OCI-LY1 (cell line): ENCODE measurements at regions not wholly inside any gene's neighbourhood (a gene's known extent, or its start where the extent isn't known, plus 50 kb on each side); places are given as distances from the start of the nearest gene placed in this dataset.

ENCODE experiments used
- H2AFZ ChIP-seq: fragments of 200-600 bp; sonication (generic), shearing (Covaris generic); 2 replicates; pipeline ENCODE4 v1.6.0; 2014; ENCODE audit warnings: antibody characterized with exemption, mild to moderate bottlenecking, low read length
- H3F3A ChIP-seq: fragments of 200-600 bp; sonication (generic), shearing (Covaris generic); 2 replicates; pipeline ENCODE4 v1.6.0; 2014; ENCODE audit warnings: mild to moderate bottlenecking, antibody characterized with exemption, low read length, moderate library complexity; ENCODE audit not compliant: insufficient read depth
- H3K27ac ChIP-seq: fragments of 200-600 bp; sonication (generic); 2 replicates; pipeline ENCODE4 v1.5.1; 2014; ENCODE audit warnings: low read length, mixed run types, mild to moderate bottlenecking, low read depth; ENCODE audit not compliant: poor library complexity, severe bottlenecking
- H3K27me3 ChIP-seq: fragments of 200-600 bp; sonication (generic); 2 replicates; pipeline ENCODE4 v1.6.0; 2014; ENCODE audit warnings: antibody characterized with exemption, mild to moderate bottlenecking, low read length, moderate library complexity; ENCODE audit not compliant: insufficient read depth
- H3K36me3 ChIP-seq: fragments of 200-600 bp; sonication (generic); 2 replicates; pipeline ENCODE4 v1.6.1; 2014; ENCODE audit warnings: mild to moderate bottlenecking, antibody characterized with exemption, low read length, moderate library complexity, mixed read lengths; ENCODE audit not compliant: insufficient read depth
- H3K4me1 ChIP-seq: fragments of 200-600 bp; sonication (generic); 2 replicates; pipeline ENCODE4 v1.5.1; 2014; ENCODE audit warnings: mild to moderate bottlenecking, low read length, moderate library complexity; ENCODE audit not compliant: insufficient read depth, severe bottlenecking
- H3K4me2 ChIP-seq: fragments of 200-600 bp; sonication (generic), shearing (Covaris generic); 2 replicates; pipeline ENCODE4 v1.6.1; 2014; ENCODE audit warnings: low read length
- H3K4me3 ChIP-seq: fragments of 200-600 bp; sonication (generic); 2 replicates; pipeline ENCODE4 v1.5.1; 2014; ENCODE audit warnings: low read length, low read depth, mild to moderate bottlenecking, mixed read lengths; ENCODE audit not compliant: poor library complexity, severe bottlenecking
- H3K79me2 ChIP-seq: fragments of 200-600 bp; shearing (Covaris generic); 2 replicates; pipeline ENCODE4 v1.6.1; 2016; ENCODE audit warnings: mixed run types, low read length, mixed read lengths; ENCODE audit not compliant: insufficient read depth
- H3K9ac ChIP-seq: fragments of 200-600 bp; sonication (generic), shearing (Covaris generic); 2 replicates; pipeline ENCODE4 v1.6.1; 2014; ENCODE audit warnings: mild to moderate bottlenecking, low read length, mixed read lengths
- H3K9me2 ChIP-seq: fragments of 200-600 bp; sonication (generic), shearing (Covaris generic); 2 replicates; pipeline ENCODE4 v1.6.1; 2014; ENCODE audit warnings: low read depth, mild to moderate bottlenecking, low read length, mixed read lengths
- H3K9me3 ChIP-seq: fragments of 200-600 bp; shearing (Covaris generic); 2 replicates; pipeline ENCODE4 v1.6.1; 2014; ENCODE audit warnings: low read length, mixed read lengths
- H4K20me1 ChIP-seq: fragments of 200-600 bp; sonication (generic), shearing (Covaris generic); 2 replicates; pipeline ENCODE4 v1.6.0; 2016; ENCODE audit warnings: mild to moderate bottlenecking, low read length; ENCODE audit not compliant: insufficient read depth
- CTCF ChIP-seq: fragments of 200-600 bp; sonication (generic), shearing (Covaris generic); IDR thresholded peaks from 2 replicates; pipeline ENCODE4 v1.5.1; 2017; ENCODE audit warnings: mild to moderate bottlenecking, antibody characterized with exemption, low read length, moderate library complexity, mixed read lengths
- EZH2 ChIP-seq: fragments of 200-600 bp; sonication (generic), shearing (Covaris generic); IDR thresholded peaks from 2 replicates; pipeline ENCODE4 v1.8.0; 2017; ENCODE audit warnings: borderline replicate concordance, mixed run types, mild to moderate bottlenecking, antibody characterized with exemption, low read length, moderate library complexity, mixed read lengths

GRCh38 chr6:51289041-51289440 lies 470.4 kb downstream of the TFAP2B start:
- no peaks in the 10 kb centered on the region for H3K9me2 ChIP-seq
- no peaks in the 10 kb centered on the region for H3K27me3 ChIP-seq
- no peaks in the 10 kb centered on the region for H3K4me1 ChIP-seq
- H4K20me1 ChIP-seq, result no peaks in the 10 kb centered on the region
- H3K9me3 ChIP-seq, result no peaks in the 10 kb centered on the region
- TF ChIP-seq EZH2 (no peak), CTCF (no peak)
- H3K79me2 ChIP-seq, result no peaks in the 10 kb centered on the region
- H3K4me3 ChIP-seq, result no peak overlapping the region
- H3F3A ChIP-seq, result no peaks in the 10 kb centered on the region
- no peak overlapping the region for H3K9ac ChIP-seq
- H3K4me2 ChIP-seq, result no peak overlapping the region
- H3K27ac ChIP-seq, result no peak overlapping the region
- no peaks in the 10 kb centered on the region for H3K36me3 ChIP-seq
- H2AFZ ChIP-seq, result no peak overlapping the region

GRCh38 chr6:51292659-51293058 lies 474.0 kb downstream of the TFAP2B start:
- no peaks in the 10 kb centered on the region for H3F3A ChIP-seq
- H2AFZ ChIP-seq, result no peak overlapping the region
- H3K4me2 ChIP-seq, result no peak overlapping the region
- no peaks in the 10 kb centered on the region for H3K9me2 ChIP-seq
- H3K9me3 ChIP-seq, result no peaks in the 10 kb centered on the region
- H3K4me1 ChIP-seq, result no peaks in the 10 kb centered on the region
- no peak overlapping the region for H3K4me3 ChIP-seq
- H3K36me3 ChIP-seq, result no peaks in the 10 kb centered on the region
- H4K20me1 ChIP-seq, result no peaks in the 10 kb centered on the region
- H3K27me3 ChIP-seq, result no peaks in the 10 kb centered on the region
- H3K27ac ChIP-seq, result no peak overlapping the region
- no peak overlapping the region for H3K9ac ChIP-seq
- no peaks in the 10 kb centered on the region for H3K79me2 ChIP-seq
- no peak for TF ChIP-seq EZH2

- Histone ChIP-seq H3K36me3 (no peaks in the 10 kb centered on the region), H3K27me3 (no peaks in the 10 kb centered on the region), H3K9ac (no peak overlapping the region), H2AFZ (no peak overlapping the region), H3K4me3 (no peak overlapping the region), H3K9me3 (no peaks in the 10 kb centered on the region), H3K4me1 (no peaks in the 10 kb centered on the region), H3F3A (no peaks in the 10 kb centered on the region), H4K20me1 (no peaks in the 10 kb centered on the region), H3K27ac (no peak overlapping the region), H3K4me2 (no peak overlapping the region), H3K79me2 (no peaks in the 10 kb centered on the region), H3K9me2 (no peaks in the 10 kb centered on the region)
- TF ChIP-seq CTCF (no peak), EZH2 (no peak)
Measured at GRCh38 chr6:51299621-51300380, 481.1 kb downstream of the TFAP2B start.

GRCh38 chr6:51300510-51300909 lies 481.8 kb downstream of the TFAP2B start:
- H3K4me1 ChIP-seq, result no peaks in the 10 kb centered on the region
- H3K9ac ChIP-seq, result no peak overlapping the region
- H3F3A ChIP-seq, result no peaks in the 10 kb centered on the region
- no peaks in the 10 kb centered on the region for H4K20me1 ChIP-seq
- no peak for TF ChIP-seq EZH2
- TF ChIP-seq CTCF, result no peak
- H3K4me3 ChIP-seq, result no peak overlapping the region
- H2AFZ ChIP-seq, result no peak overlapping the region
- no peaks in the 10 kb centered on the region for H3K9me3 ChIP-seq
- H3K4me2 ChIP-seq, result no peak overlapping the region
- no peaks in the 10 kb centered on the region for H3K9me2 ChIP-seq
- H3K79me2 ChIP-seq, result no peaks in the 10 kb centered on the region
- H3K27me3 ChIP-seq, result no peaks in the 10 kb centered on the region
- H3K27ac ChIP-seq, result no peak overlapping the region
- no peaks in the 10 kb centered on the region for H3K36me3 ChIP-seq
